ENCODE measurements at regions not wholly inside any gene's neighbourhood (a gene's known extent, or its start where the extent isn't known, plus 50 kb on each side); places are given as distances from the start of the nearest gene placed in this dataset.

DNA sequence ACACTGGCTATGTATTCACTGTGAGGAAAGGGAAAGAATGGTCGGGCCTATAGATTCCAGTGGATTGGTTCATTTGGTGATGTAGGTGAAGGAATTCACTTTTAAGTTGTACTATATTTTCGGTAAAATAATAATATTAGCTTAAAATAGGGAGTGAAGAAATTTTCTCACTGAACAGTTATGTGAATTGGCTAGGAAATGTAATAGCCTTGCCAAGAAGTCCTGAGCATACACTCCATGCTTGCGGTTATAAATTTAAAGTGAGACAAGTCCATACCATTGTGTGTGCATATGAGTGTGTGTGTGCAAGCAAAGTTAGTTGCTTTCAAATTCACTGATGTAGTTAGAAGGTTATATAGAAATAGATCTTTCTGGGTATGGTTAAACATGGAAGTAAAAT, 1651.0 kb downstream of the NCAM2 start:
- 91% methylated on average over 3 of the region's 3 CpGs; no CpG with 5 or more reads in 1 of the 2 experiments for WGBS, 2 experiments (ENCODE audit: extremely low coverage in 1 of 2, insufficient coverage in 1 of 2, insufficient read length in 1 of 2, insufficient replicate concordance in 2 of 2, low coverage in 1 of 2, low lambda C conversion rate in 2 of 2, missing lambda C conversion rate in 1 of 2)
- DNase-seq (ENCODE audit: low read depth in 1 of 2, low spot score in 2 of 2): no peak
- H3K27me3 ChIP-seq (replicated peaks in 1 of 4; ENCODE audit: control insufficient read depth in 3 of 4, extremely low read depth in 1 of 4, insufficient read depth in 3 of 4, low read length in 3 of 4): no peaks in the 10 kb centered on the region
- no peak for TF ChIP-seq PHF8 (conservative IDR thresholded peaks at IDR 0.05; ENCODE audit: low read depth, low read length)
- no peak for TF ChIP-seq GABPA (IDR thresholded peaks at IDR 0.05; ENCODE audit: borderline replicate concordance, insufficient read depth, low read length)
- no peak for TF ChIP-seq POLR2A (IDR thresholded peaks at IDR 0.05; ENCODE audit: control extremely low read depth in 1 of 2, low read depth in 2 of 2, low read length in 2 of 2)
- no peak for TF ChIP-seq JUN (IDR thresholded peaks at IDR 0.05; ENCODE audit: low read depth, low read length)
- TF ChIP-seq CHD1 (IDR thresholded peaks at IDR 0.05; ENCODE audit: low read depth, low read length): no peak
- no peak for TF ChIP-seq SP4 (IDR thresholded peaks at IDR 0.05; ENCODE audit: low read length)
- no peak for TF ChIP-seq HDAC2 (IDR thresholded peaks at IDR 0.05; ENCODE audit: borderline replicate concordance in 1 of 2, low read depth in 2 of 2, low read length in 2 of 2)
- no peak for TF ChIP-seq ZNF274 (IDR thresholded peaks at IDR 0.05; ENCODE audit: borderline replicate concordance, extremely low read depth, low read length)
- no peak for TF ChIP-seq KDM5A (IDR thresholded peaks at IDR 0.05; ENCODE audit: low read length)
- no peak for TF ChIP-seq POLR2AphosphoS5 (IDR thresholded peaks at IDR 0.05; ENCODE audit: low read depth, low read length)
- TF ChIP-seq RBBP5 (IDR thresholded peaks at IDR 0.05; ENCODE audit: borderline replicate concordance, low read depth, low read length): no peak
- TF ChIP-seq TEAD4 (IDR thresholded peaks at IDR 0.05; ENCODE audit: low read depth, low read length): no peak
- no peak for TF ChIP-seq EZH2 (IDR thresholded peaks at IDR 0.05; ENCODE audit: low read depth, low read length, severe bottlenecking)
- no peak for TF ChIP-seq BACH1 (IDR thresholded peaks at IDR 0.05; ENCODE audit: low read length)
- no peak for TF ChIP-seq ASH2L (IDR thresholded peaks at IDR 0.05; ENCODE audit: low read length)
- TF ChIP-seq, protein P1, sequence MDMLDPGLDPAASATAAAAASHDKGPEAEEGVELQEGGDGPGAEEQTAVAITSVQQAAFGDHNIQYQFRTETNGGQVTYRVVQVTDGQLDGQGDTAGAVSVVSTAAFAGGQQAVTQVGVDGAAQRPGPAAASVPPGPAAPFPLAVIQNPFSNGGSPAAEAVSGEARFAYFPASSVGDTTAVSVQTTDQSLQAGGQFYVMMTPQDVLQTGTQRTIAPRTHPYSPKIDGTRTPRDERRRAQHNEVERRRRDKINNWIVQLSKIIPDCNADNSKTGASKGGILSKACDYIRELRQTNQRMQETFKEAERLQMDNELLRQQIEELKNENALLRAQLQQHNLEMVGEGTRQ (IDR thresholded peaks at IDR 0.05; ENCODE audit: low read length): no peak

More for the DNA sequence above, 1651.0 kb downstream of the NCAM2 start:
- Histone ChIP-seq H3K4me1 (replicated peaks in 1 of 4; ENCODE audit: control insufficient read depth in 3 of 4, insufficient read depth in 4 of 4, low read length in 3 of 4) (no peaks in the 10 kb centered on the region), H3K36me3 (ENCODE audit: control insufficient read depth in 2 of 4, insufficient read depth in 4 of 4, low read length in 3 of 4) (no peaks in the 10 kb centered on the region), H3K4me2 (ENCODE audit: insufficient read depth in 1 of 2, low read depth in 2 of 2, low read length in 2 of 2) (no peak overlapping the region), H3K9ac (replicated peaks in 1 of 4; ENCODE audit: extremely low read depth in 1 of 4, low read depth in 3 of 4, low read length in 3 of 4) (no peak overlapping the region), H2AK5ac (ENCODE audit: low read depth, low read length) (no peak overlapping the region), H3K23me2 (ENCODE audit: low read depth, low read length) (no peaks in the 10 kb centered on the region), H2BK15ac (ENCODE audit: low read length) (no peak overlapping the region), H4K91ac (replicated peaks; ENCODE audit: insufficient read length, low read length) (no peak overlapping the region), H3K23ac (ENCODE audit: insufficient read length) (no peak overlapping the region), H3K18ac (ENCODE audit: extremely low read depth, low read length) (no peak overlapping the region), H3K4me3 (ENCODE audit: extremely low read depth in 1 of 4, insufficient read depth in 2 of 4, low read depth in 3 of 4, low read length in 4 of 4) (no peak overlapping the region), H3K9me3 (ENCODE audit: insufficient read depth in 2 of 2, low read depth in 1 of 2, low read length in 1 of 2) (no peaks in the 10 kb centered on the region), H2BK12ac (ENCODE audit: low read depth, low read length) (no peak overlapping the region), H3K79me2 (ENCODE audit: control insufficient read depth in 1 of 2, insufficient read depth in 2 of 2, low read length in 2 of 2) (no peaks in the 10 kb centered on the region), H3K27ac (ENCODE audit: low read depth, low read length) (no peak overlapping the region), H2BK20ac (ENCODE audit: low read length) (no peak overlapping the region), H4K5ac (ENCODE audit: insufficient read length, low read depth, low read length) (no peak overlapping the region), H3K14ac (ENCODE audit: insufficient read length) (no peak overlapping the region), H3K56ac (replicated peaks; ENCODE audit: insufficient read length, low read depth, low read length) (no peak overlapping the region), H4K8ac (ENCODE audit: extremely low read depth, insufficient read depth, low read length) (no peak overlapping the region), H2BK5ac (ENCODE audit: low read depth, low read length) (no peak overlapping the region), H4K20me1 (replicated peaks in 1 of 2; ENCODE audit: control insufficient read depth in 1 of 2, insufficient read depth in 2 of 2, low read length in 2 of 2) (no peaks in the 10 kb centered on the region), H2AFZ (ENCODE audit: low read length) (no peak overlapping the region), H3K79me1 (ENCODE audit: low read depth, low read length) (no peaks in the 10 kb centered on the region), H2BK120ac (replicated peaks; ENCODE audit: low read depth, low read length) (no peak overlapping the region), H3K4ac (replicated peaks; ENCODE audit: insufficient read length, low read depth, low read length) (no peak overlapping the region)
- ChIA-PET POLR2A (ENCODE audit: partially characterized antibody) (no interaction called here), CTCF (ENCODE audit: partially characterized antibody) (no interaction called here)
- no peak for FAIRE-seq

Measured in H1 (cell line).